Large intestine (tissue), 3 donors: ENCODE measurements at regions not wholly inside any gene's neighbourhood (a gene's known extent, or its start where the extent isn't known, plus 50 kb on each side); places are given as distances from the start of the nearest gene placed in this dataset.

Source experiments
- DNase-seq, 2 donors: peaks; one replicate each; pipeline versions ENCODE4 v3.0.0 to v3.0.0-alpha.2; 2013
- H3K27ac ChIP-seq: one replicate; pipeline ENCODE4 v1.5.1; 2013; ENCODE audit warnings: low read length
- H3K27me3 ChIP-seq: 2 replicates; pipeline ENCODE4 v1.6.1; 2013; ENCODE audit warnings: low read length; ENCODE audit not compliant: control insufficient read depth, insufficient read depth
- H3K36me3 ChIP-seq: 2 replicates; pipeline ENCODE4 v1.6.1; 2013; ENCODE audit warnings: low read length; ENCODE audit not compliant: control insufficient read depth, insufficient read depth
- H3K4me1 ChIP-seq: one replicate; pipeline ENCODE4 v1.6.1; 2013; ENCODE audit warnings: low read length; ENCODE audit not compliant: control insufficient read depth, insufficient read depth
- H3K4me3 ChIP-seq: one replicate; pipeline ENCODE4 v1.5.1; 2013; ENCODE audit warnings: low read length
- H3K9me3 ChIP-seq: one replicate; pipeline ENCODE4 v1.6.1; 2013; ENCODE audit warnings: mild to moderate bottlenecking, low read depth, low read length, moderate library complexity; ENCODE audit not compliant: control insufficient read depth
- WGBS: methylation state at CpG from one replicate; pipeline ENCODE4 v1.1.5; 2013; ENCODE audit warnings: low lambda C conversion rate; ENCODE audit not compliant: insufficient coverage; 5-methylcytosine and 5-hydroxymethylcytosine counted together

DNA sequence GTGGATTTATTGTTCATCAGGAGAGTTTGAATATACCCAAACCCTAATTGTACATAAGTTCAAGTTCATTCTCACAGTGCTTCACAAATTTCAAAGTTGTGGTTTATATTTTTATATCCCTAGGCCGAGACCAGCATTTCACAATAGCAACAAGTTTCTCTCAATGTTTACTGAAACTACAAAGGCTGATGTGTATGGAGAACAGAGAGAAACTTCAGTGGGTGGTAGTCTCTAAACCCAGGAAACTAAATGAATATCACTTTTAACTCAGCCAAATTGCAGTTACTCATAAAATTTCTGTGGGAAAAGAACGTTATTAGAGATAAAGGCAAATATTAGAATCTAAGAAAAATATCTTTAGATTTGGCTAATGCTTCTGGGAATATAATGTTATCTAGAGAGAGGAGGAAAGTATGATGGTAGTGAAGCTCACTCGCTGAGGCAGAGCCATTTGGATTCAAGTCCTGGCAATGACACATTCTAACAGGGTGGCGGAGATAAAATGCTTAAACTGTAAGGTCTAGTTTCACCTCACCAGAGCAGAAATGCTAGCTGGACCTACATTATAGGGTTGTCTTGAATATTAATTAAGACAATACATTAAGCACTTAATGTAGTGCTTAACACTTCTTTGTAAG, 514.8 kb downstream of the EPHA3 start:
- no peaks in the 10 kb centered on the region for H3K27me3 ChIP-seq
- H3K27ac ChIP-seq: no peak overlapping the region
- no peaks in the 10 kb centered on the region for H3K4me1 ChIP-seq
- 67% methylated on average over 1 of the region's 4 CpGs for WGBS
- no peak for DNase-seq
- no peak overlapping the region for H3K4me3 ChIP-seq
- no peaks in the 10 kb centered on the region for H3K9me3 ChIP-seq
- no peaks in the 10 kb centered on the region for H3K36me3 ChIP-seq

DNA sequence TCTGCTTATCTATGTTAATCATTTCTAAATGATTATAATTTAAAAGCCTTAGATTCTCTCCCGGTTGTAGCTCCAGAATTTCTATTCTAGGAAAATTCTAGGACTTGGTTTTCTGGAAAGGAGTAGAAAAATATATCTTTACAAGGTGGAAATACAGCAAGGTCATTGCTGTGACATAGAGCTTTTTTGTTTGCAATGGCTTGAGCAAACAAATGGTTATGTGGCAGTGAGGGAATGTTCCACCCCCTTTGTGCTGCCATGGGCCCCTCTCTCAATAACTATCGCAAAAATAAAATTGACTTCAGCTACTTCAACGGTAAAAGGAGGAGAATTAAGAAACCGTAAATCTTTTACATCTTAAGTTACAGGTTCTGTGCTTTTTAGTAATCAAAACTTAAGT, 517.1 kb downstream of the EPHA3 start:
- no peak overlapping the region for H3K27ac ChIP-seq
- DNase-seq: no peak
- no peaks in the 10 kb centered on the region for H3K36me3 ChIP-seq
- no peaks in the 10 kb centered on the region for H3K27me3 ChIP-seq
- WGBS: 100% methylated on average over 2 of the region's 4 CpGs
- H3K4me1 ChIP-seq: no peaks in the 10 kb centered on the region
- H3K9me3 ChIP-seq: no peaks in the 10 kb centered on the region
- no peak overlapping the region for H3K4me3 ChIP-seq

DNA sequence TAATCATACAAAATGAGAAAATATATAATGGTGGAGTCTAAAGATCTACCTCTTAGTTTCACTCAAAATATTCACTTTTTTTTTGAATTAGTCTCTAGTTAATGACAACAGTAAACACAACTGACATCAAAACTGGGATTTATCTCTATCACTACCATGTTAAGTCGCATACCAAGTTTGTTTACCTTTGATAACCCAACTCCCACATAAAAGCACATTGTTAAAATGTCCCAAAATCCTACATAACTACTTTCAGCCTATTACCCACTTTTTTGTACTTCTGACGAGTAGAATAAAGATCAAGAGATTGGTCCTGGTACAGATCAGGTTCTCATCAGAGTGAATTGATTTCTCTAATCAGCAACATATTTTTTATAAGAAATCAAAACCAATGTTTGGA, 518.5 kb downstream of the EPHA3 start:
- 83% methylated on average over 1 of the region's 2 CpGs for WGBS
- H3K9me3 ChIP-seq: no peaks in the 10 kb centered on the region
- no peaks in the 10 kb centered on the region for H3K27me3 ChIP-seq
- no peaks in the 10 kb centered on the region for H3K36me3 ChIP-seq
- no peak for DNase-seq
- H3K4me1 ChIP-seq: no peaks in the 10 kb centered on the region
- no peak overlapping the region for H3K27ac ChIP-seq
- H3K4me3 ChIP-seq: no peak overlapping the region

DNA sequence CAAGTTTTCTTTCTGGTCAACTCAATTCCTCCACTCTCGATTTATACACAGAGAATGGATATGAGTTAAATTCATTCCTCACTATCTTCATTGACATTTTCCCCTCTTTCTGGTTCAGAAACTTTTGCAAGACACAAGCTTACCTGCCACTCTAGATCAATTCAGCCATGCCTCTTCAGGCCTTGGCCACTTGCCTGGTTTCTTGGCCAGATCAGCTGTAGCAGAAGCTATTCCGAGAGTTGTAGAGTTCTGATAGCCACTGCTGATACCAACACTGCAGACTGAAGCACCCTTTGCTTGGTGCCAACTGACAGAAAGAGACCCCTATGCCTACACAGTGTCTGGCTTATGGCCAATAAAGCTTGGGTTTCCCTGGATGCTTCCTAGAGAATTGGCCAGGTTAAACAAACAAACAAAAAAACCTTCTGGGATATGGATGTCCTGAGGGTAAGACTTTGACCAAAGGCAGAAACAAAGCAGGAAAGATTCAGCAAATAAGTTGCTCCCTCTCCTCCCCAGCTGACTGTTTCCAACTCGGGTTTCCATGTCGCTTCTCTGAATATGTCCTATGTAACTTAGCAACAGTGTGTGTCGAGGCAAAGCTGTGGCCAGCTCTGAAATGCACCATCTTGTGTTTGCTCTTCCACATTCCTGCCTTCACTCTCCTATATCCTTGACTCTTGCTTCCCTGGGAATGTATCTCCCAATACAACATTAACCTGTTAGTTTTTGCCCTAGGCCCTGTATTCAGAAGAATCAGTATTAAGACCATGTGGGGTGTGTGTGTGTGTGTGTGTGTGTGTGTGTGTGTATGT, 521.6 kb downstream of the EPHA3 start:
- Histone ChIP-seq H3K9me3 (no peaks in the 10 kb centered on the region), H3K27ac (no peak overlapping the region), H3K4me3 (no peak overlapping the region), H3K36me3 (no peaks in the 10 kb centered on the region), H3K27me3 (no peaks in the 10 kb centered on the region), H3K4me1 (no peaks in the 10 kb centered on the region)
- no peak for DNase-seq
- 100% methylated on average over 1 of the region's 5 CpGs for WGBS

DNA sequence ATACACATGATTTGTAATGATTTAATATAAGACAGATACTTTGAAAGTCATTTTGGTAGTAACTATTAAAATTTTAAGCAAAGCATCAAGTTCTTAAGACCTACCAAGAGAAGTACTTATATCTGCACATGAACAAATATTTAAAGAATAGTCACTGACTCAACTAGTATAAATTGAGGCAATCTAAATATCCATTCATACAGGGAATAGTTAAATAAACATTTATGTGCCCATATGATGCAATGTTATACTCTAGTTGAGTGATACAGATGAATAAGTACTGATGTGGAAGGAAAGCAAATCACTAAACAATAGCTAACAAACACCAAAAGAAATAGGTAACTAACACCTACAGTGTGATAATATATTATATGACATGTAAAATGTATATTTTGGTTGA, 527.7 kb downstream of the EPHA3 start:
- Histone ChIP-seq H3K36me3 (no peaks in the 10 kb centered on the region), H3K4me3 (no peak overlapping the region), H3K27me3 (no peaks in the 10 kb centered on the region), H3K4me1 (no peaks in the 10 kb centered on the region), H3K27ac (no peak overlapping the region), H3K9me3 (no peaks in the 10 kb centered on the region)
- DNase-seq: no peak

DNA sequence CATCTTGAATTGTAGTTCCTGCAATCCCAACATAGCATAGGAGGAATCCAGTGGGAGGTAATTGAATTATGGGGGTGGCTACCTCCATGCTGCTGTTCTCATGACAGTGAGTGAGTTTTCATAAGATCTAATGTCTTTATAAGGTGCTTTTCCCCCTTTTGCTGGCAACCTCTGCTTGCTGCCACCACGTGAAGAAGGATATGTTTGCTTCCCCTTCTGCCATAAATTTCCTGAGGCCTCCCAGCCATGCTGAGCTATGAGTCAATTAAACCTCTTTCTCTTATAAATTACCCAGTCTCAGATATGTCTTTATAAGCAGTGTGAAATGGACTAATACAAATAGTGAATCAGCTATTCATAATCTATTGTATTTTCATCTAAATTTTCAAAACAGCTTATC, 537.3 kb downstream of the EPHA3 start:
- WGBS: no CpG with 5 or more reads among the region's 1 CpG
- no peaks in the 10 kb centered on the region for H3K27me3 ChIP-seq

DNA sequence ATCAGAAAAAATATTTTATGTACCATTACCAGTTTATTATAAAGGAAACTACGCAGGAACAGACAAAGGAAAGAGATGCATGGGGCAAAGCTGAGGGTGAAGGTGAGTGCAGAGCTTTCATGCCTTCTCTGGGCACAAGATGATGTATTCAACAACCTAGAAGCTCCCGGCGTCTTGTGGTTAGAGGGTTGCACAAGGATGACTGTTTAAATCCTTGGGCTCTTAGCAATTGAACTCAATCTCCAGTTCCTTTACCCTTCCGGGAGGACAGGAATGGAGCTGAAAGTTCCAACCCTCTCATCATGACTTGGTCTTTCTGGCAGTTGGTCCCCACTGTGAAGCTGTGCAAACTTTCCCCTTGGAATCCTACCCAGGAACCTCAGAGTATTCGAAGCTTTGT, 542.0 kb downstream of the EPHA3 start:
- Histone ChIP-seq H3K27ac (no peak overlapping the region), H3K36me3 (no peaks in the 10 kb centered on the region), H3K4me1 (no peaks in the 10 kb centered on the region), H3K27me3 (no peaks in the 10 kb centered on the region), H3K9me3 (no peaks in the 10 kb centered on the region), H3K4me3 (no peak overlapping the region)
- DNase-seq: no peak
- no CpG with 5 or more reads among the region's 5 CpGs for WGBS

More for the DNA sequence above, 537.3 kb downstream of the EPHA3 start:
- Histone ChIP-seq H3K4me1 (no peaks in the 10 kb centered on the region), H3K36me3 (no peaks in the 10 kb centered on the region), H3K9me3 (no peaks in the 10 kb centered on the region), H3K4me3 (no peak overlapping the region), H3K27ac (no peak overlapping the region)
- no peak for DNase-seq

DNA sequence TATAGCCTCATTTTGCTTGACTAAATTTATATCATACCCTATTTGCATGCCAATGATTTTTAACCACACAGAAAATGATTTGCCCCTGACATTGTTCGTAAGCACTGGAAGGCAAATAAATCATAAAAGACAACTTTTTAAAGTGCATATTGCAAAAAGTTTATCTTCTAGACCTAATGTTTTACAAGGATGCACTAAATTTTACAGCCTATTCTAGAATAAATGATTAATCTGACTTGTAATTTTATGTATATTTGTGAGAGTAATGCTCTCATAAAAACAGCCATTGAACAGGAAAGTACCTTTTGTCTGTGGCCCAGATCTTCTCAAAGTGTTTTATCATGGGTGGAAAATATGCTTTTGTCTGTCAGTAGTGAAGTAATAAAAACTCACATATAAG, 546.6 kb downstream of the EPHA3 start:
- no CpG with 5 or more reads among the region's 1 CpG for whole genome bisulfite sequencing
- Histone ChIP-seq H3K27ac (no peak overlapping the region), H3K36me3 (no peaks in the 10 kb centered on the region), H3K27me3 (no peaks in the 10 kb centered on the region), H3K4me1 (no peaks in the 10 kb centered on the region), H3K9me3 (peaks cover 5% of the 10 kb centered on the region), H3K4me3 (no peak overlapping the region)
- no peak for DNase-seq

DNA sequence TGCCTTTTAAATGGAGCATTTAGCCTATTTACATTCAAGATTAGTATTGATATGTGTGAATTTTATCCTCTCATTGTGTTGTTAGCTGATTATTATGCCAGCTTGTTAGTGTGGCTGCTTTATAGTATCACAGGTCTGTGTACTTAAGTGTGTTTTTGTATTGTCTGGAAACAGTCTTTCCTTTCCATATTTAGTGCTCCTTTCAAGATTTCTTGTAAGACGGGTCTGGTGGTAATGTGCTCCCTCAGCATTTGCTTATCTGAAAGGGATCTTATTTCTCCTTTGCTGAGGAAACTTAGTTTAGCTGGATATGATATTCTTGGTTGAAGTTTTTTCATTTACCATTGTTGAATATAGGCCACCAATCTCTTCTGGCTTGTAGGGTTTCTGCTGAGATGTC, 549.0 kb downstream of the EPHA3 start:
- Histone ChIP-seq H3K9me3 (peaks cover 5% of the 10 kb centered on the region), H3K4me1 (no peaks in the 10 kb centered on the region), H3K4me3 (no peak overlapping the region), H3K27me3 (no peaks in the 10 kb centered on the region), H3K36me3 (no peaks in the 10 kb centered on the region), H3K27ac (no peak overlapping the region)
- no peak for DNase-seq
- WGBS: no CpG with 5 or more reads among the region's 1 CpG

DNA sequence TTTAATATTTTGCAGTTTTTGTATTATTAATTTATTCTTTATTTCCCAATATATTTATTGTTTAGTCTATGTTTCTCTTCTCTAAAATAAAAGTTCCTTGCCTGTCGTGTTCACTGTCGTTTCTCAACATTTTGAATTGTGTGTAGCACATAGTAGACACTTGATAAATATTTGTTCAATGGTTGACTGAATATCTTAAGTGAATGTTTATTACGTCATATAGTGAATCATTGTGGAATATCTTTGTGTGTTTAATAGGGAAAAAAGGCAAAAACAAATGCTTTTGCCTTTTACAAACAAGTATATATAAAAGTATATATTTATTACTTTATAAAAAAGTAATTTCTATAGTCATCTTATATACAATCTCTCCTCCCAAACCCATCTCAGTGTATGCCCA, 572.3 kb downstream of the EPHA3 start:
- H3K9me3 ChIP-seq: no peaks in the 10 kb centered on the region
- DNase-seq: no peak
- no peak overlapping the region for H3K27ac ChIP-seq
- H3K4me3 ChIP-seq: no peak overlapping the region
- WGBS: 67% methylated on average over 2 of the region's 3 CpGs
- H3K36me3 ChIP-seq: no peaks in the 10 kb centered on the region
- no peaks in the 10 kb centered on the region for H3K4me1 ChIP-seq
- no peaks in the 10 kb centered on the region for H3K27me3 ChIP-seq

DNA sequence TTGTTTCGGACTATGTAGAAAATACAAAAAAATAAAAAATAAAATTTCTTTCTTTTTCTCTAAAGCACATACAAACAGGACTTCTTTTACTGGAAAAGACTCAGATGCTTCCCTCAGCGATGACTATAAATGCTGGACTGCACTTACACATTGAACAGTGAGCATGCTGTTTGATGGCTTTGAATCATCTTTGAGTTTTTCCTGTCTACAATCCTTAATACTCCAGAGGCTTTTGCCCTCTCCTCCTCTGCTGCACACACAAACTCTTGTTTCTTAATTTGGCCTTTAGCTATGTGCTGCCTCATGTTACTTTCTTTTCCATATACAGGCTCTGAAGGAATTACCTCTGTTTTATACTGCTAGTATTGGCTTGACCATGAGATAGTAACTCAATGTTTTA, 575.1 kb downstream of the EPHA3 start:
- Histone ChIP-seq H3K27me3 (no peaks in the 10 kb centered on the region), H3K4me3 (no peak overlapping the region), H3K9me3 (no peaks in the 10 kb centered on the region), H3K4me1 (no peaks in the 10 kb centered on the region), H3K36me3 (no peaks in the 10 kb centered on the region), H3K27ac (no peak overlapping the region)
- no peak for DNase-seq
- WGBS: 96% methylated on average over 2 of the region's 2 CpGs
